OCI-LY7 (cell line): ENCODE measurements at regions not wholly inside any gene's neighbourhood (a gene's known extent, or its start where the extent isn't known, plus 50 kb on each side); places are given as distances from the start of the nearest gene placed in this dataset.

Experiments used
- CTCF ChIP-seq: fragments of 200-600 bp; sonication (generic); conservative IDR thresholded peaks from 2 replicates; pipeline ENCODE4 v1.5.1; 2014; ENCODE audit warnings: mild to moderate bottlenecking, antibody characterized with exemption, low read length, moderate library complexity, mixed read lengths
- EZH2phosphoT487 ChIP-seq: fragments of 200-600 bp; sonication (generic); IDR thresholded peaks from 2 replicates; pipeline ENCODE4 v1.6.1; 2018; ENCODE audit warnings: low read depth, borderline replicate concordance, mild to moderate bottlenecking, mixed run types, antibody characterized with exemption, low read length, moderate library complexity, mixed read lengths

DNA sequence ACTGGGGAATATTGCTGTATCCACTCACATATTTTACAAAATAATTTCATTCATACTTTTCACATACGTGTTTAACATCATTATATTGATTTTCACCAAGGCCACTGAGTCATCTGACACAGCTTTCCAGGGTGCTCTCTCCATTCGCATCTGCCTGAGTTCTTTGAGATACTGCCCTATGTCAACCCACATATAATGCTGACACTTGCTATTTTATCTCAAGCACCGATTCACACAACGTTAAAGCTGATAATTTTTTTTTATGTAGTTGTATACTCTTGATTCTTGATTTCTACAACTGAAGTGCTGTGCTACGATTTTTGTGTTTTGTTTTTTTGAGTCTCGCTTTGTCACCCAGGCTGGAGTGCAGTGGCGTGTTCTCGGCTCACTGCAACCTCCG is 249.8 kb upstream of the CDIN1 start:
- TF ChIP-seq CTCF (no peak), EZH2phosphoT487 (no peak)
